HL-60 (cell line): ENCODE measurements at regions not wholly inside any gene's neighbourhood (a gene's known extent, or its start where the extent isn't known, plus 50 kb on each side); places are given as distances from the start of the nearest gene placed in this dataset.

Experiments
- DNase-seq, 2 experiments: peaks; one replicate each; pipeline ENCODE4 v3.0.0-alpha.2; 2010 to 2020; ENCODE audit warnings: low read depth in 1 of 2, low spot score in 1 of 2
- H3K27ac ChIP-seq: fragments of 250-450 bp; sonication (Bioruptor Pico); replicated peaks from 2 replicates; pipeline ENCODE4 v1.5.1; 2020; ENCODE audit warnings: mild to moderate bottlenecking, moderate library complexity
- H3K27me3 ChIP-seq: fragments of 250-450 bp; sonication (Bioruptor Pico); 2 replicates; pipeline ENCODE4 v1.5.1; 2021; ENCODE audit warnings: mild to moderate bottlenecking, moderate library complexity; ENCODE audit not compliant: insufficient read depth, poor library complexity, severe bottlenecking
- H3K4me3 ChIP-seq: replicated peaks from 2 replicates; pipeline ENCODE4 v1.5.1; 2011; ENCODE audit warnings: mild to moderate bottlenecking, control low read depth, low read length; ENCODE audit not compliant: insufficient read depth
- CTCF ChIP-seq: IDR thresholded peaks from one replicate; pipeline ENCODE4 v1.5.1; 2011; ENCODE audit warnings: low read length, control low read depth, inconsistent platforms; ENCODE audit not compliant: insufficient read depth
- GABPA ChIP-seq: IDR thresholded peaks from 2 replicates; pipeline ENCODE4 v1.6.1; 2012; ENCODE audit warnings: low read depth
- POLR2AphosphoS5 ChIP-seq: IDR thresholded peaks from 2 replicates; pipeline ENCODE4 v1.6.1; 2012; ENCODE audit warnings: low read depth
- SPI1 ChIP-seq: IDR thresholded peaks from 2 replicates; pipeline ENCODE4 v1.6.1; 2012; ENCODE audit warnings: low read depth, mild to moderate bottlenecking, borderline replicate concordance
- TF ChIP-seq, protein P1 (sequence below): IDR thresholded peaks from 2 replicates; pipeline ENCODE4 v1.6.1; 2012; ENCODE audit warnings: low read depth; ENCODE audit not compliant: insufficient replicate concordance

- no peak overlapping the region for H3K27ac ChIP-seq
- TF ChIP-seq SPI1 (no peak), POLR2AphosphoS5 (no peak), GABPA (no peak), CTCF (no peak)
- TF ChIP-seq, protein P1, sequence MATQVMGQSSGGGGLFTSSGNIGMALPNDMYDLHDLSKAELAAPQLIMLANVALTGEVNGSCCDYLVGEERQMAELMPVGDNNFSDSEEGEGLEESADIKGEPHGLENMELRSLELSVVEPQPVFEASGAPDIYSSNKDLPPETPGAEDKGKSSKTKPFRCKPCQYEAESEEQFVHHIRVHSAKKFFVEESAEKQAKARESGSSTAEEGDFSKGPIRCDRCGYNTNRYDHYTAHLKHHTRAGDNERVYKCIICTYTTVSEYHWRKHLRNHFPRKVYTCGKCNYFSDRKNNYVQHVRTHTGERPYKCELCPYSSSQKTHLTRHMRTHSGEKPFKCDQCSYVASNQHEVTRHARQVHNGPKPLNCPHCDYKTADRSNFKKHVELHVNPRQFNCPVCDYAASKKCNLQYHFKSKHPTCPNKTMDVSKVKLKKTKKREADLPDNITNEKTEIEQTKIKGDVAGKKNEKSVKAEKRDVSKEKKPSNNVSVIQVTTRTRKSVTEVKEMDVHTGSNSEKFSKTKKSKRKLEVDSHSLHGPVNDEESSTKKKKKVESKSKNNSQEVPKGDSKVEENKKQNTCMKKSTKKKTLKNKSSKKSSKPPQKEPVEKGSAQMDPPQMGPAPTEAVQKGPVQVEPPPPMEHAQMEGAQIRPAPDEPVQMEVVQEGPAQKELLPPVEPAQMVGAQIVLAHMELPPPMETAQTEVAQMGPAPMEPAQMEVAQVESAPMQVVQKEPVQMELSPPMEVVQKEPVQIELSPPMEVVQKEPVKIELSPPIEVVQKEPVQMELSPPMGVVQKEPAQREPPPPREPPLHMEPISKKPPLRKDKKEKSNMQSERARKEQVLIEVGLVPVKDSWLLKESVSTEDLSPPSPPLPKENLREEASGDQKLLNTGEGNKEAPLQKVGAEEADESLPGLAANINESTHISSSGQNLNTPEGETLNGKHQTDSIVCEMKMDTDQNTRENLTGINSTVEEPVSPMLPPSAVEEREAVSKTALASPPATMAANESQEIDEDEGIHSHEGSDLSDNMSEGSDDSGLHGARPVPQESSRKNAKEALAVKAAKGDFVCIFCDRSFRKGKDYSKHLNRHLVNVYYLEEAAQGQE, result no peak
- no peak overlapping the region for H3K4me3 ChIP-seq
- DNase-seq, result no peak
- H3K27me3 ChIP-seq, result no peaks in the 10 kb centered on the region
These were observed 341.5 kb downstream of the BCOR start for GRCh38 chrX:39756086-39756883.

DNA sequence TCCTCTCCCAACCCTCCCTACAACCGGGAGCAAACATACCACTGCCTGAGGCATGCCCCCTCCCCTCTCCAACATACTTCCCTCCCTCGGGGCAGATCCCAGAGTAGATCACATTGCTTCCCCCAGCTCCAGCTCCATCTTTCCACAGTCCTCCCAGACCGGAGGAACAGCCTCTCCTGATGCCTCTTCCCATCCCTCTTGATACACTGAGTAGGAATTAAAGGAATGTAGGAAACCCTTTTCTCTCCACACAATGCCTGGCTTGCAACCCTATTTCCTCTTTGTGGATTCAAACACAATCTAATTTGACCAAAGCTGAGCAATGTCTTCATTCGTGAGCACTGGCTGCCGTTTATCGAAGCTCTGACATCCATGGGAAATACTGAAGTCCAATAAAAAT is 339.8 kb downstream of the BCOR start:
- Histone ChIP-seq H3K4me3 (no peak overlapping the region), H3K27ac (no peak overlapping the region), H3K27me3 (no peaks in the 10 kb centered on the region)
- no peak for TF ChIP-seq POLR2AphosphoS5
- TF ChIP-seq, protein P1, result no peak
- DNase-seq, result no peak

GRCh38 chrX:39758791-39759525 is 338.8 kb downstream of the BCOR start:
- Histone ChIP-seq H3K27me3 (no peaks in the 10 kb centered on the region), H3K4me3 (no peak overlapping the region), H3K27ac (no peak overlapping the region)
- TF ChIP-seq GABPA (no peak), SPI1 (no peak), CTCF (no peak), POLR2AphosphoS5 (no peak)
- TF ChIP-seq, protein P1, result no peak
- no peak for DNase-seq
